ENCODE measurements at regions not wholly inside any gene's neighbourhood (a gene's known extent, or its start where the extent isn't known, plus 50 kb on each side); places are given as distances from the start of the nearest gene placed in this dataset.
"Not testable (repeated sequence)": the region's sequence is repeated elsewhere in the genome, so short reads cannot be mapped to it uniquely, and the experiment has no call there.

DNA sequence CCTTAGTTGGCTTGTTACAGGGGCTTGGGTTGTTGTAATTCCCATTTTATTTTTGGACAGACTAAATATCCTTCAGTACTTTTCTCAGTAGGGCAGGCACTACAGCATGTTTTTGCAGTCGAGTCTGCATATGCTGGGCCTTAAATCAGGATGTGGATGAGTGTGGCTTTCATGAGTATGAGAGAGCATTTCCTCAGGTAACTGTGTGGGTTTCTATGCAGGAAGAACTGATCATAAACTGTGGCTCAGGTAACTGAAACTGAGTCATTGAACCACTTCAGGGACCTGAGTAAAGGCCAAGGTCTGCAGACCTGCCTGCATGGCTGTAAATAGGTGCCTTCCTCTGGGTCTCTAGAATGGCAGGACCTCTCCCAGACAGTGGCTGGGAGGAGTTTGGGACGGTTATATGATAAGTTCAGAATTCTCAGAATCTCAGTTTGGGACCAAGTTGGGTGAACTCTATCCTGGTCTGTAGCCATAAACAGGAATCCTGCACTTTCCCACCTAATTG is 112.1 kb downstream of the ZNF737 start:
- H3K27me3 ChIP-seq (ENCODE audit: control insufficient read depth, insufficient read depth, low read length), result no peaks in the 10 kb centered on the region
- no TSS peak for BruUV-seq (replicated peaks)
- ATAC-seq, result no peak
- no peaks in the 10 kb centered on the region for H3K36me3 ChIP-seq (ENCODE audit: control insufficient read depth, insufficient read depth, low read length)
- ChIA-PET POLR2A (no interaction called here), CTCF (no interaction called here)
- H3K27ac ChIP-seq (ENCODE audit: low read length), result no peak overlapping the region
- TF ChIP-seq, protein P1, sequence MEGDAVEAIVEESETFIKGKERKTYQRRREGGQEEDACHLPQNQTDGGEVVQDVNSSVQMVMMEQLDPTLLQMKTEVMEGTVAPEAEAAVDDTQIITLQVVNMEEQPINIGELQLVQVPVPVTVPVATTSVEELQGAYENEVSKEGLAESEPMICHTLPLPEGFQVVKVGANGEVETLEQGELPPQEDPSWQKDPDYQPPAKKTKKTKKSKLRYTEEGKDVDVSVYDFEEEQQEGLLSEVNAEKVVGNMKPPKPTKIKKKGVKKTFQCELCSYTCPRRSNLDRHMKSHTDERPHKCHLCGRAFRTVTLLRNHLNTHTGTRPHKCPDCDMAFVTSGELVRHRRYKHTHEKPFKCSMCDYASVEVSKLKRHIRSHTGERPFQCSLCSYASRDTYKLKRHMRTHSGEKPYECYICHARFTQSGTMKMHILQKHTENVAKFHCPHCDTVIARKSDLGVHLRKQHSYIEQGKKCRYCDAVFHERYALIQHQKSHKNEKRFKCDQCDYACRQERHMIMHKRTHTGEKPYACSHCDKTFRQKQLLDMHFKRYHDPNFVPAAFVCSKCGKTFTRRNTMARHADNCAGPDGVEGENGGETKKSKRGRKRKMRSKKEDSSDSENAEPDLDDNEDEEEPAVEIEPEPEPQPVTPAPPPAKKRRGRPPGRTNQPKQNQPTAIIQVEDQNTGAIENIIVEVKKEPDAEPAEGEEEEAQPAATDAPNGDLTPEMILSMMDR (IDR thresholded peaks at IDR 0.05), result no peak
- TF ChIP-seq SIN3A (IDR thresholded peaks at IDR 0.05; ENCODE audit: borderline replicate concordance, insufficient read depth, low read depth, low read length), result no peak
- TF ChIP-seq, protein P2, sequence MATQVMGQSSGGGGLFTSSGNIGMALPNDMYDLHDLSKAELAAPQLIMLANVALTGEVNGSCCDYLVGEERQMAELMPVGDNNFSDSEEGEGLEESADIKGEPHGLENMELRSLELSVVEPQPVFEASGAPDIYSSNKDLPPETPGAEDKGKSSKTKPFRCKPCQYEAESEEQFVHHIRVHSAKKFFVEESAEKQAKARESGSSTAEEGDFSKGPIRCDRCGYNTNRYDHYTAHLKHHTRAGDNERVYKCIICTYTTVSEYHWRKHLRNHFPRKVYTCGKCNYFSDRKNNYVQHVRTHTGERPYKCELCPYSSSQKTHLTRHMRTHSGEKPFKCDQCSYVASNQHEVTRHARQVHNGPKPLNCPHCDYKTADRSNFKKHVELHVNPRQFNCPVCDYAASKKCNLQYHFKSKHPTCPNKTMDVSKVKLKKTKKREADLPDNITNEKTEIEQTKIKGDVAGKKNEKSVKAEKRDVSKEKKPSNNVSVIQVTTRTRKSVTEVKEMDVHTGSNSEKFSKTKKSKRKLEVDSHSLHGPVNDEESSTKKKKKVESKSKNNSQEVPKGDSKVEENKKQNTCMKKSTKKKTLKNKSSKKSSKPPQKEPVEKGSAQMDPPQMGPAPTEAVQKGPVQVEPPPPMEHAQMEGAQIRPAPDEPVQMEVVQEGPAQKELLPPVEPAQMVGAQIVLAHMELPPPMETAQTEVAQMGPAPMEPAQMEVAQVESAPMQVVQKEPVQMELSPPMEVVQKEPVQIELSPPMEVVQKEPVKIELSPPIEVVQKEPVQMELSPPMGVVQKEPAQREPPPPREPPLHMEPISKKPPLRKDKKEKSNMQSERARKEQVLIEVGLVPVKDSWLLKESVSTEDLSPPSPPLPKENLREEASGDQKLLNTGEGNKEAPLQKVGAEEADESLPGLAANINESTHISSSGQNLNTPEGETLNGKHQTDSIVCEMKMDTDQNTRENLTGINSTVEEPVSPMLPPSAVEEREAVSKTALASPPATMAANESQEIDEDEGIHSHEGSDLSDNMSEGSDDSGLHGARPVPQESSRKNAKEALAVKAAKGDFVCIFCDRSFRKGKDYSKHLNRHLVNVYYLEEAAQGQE (IDR thresholded peaks at IDR 0.05; ENCODE audit: insufficient read depth in 1 of 2, low read depth in 2 of 2, low read length in 1 of 2), result no peak
- no peak for TF ChIP-seq POLR2AphosphoS5 (IDR thresholded peaks at IDR 0.05; ENCODE audit: low read depth, low read length)
- TF ChIP-seq TCF7L2 (IDR thresholded peaks at IDR 0.05; ENCODE audit: low read depth, low read length), result no peak
- H3K4me1 ChIP-seq (ENCODE audit: control insufficient read depth, insufficient read depth, low read length), result no peaks in the 10 kb centered on the region
- no peaks in the 10 kb centered on the region for H3K9me3 ChIP-seq (ENCODE audit: control insufficient read depth, insufficient read depth, low read depth, low read length)
- intact Hi-C loops (cut with micrococcal nuclease; ENCODE audit: unreplicated experiment) (no loop called here), in situ Hi-C loops (cut with HindIII; ENCODE audit: low pct_unique_long_range_greater_than_20kb, low sequenced_read_pairs) (no loop called here)
- no peak for DNase-seq (ENCODE audit: low read depth, low spot score)
- H3K4me3 ChIP-seq (ENCODE audit: low read depth in 2 of 2, low read length in 2 of 2), result no peak overlapping the region

DNA sequence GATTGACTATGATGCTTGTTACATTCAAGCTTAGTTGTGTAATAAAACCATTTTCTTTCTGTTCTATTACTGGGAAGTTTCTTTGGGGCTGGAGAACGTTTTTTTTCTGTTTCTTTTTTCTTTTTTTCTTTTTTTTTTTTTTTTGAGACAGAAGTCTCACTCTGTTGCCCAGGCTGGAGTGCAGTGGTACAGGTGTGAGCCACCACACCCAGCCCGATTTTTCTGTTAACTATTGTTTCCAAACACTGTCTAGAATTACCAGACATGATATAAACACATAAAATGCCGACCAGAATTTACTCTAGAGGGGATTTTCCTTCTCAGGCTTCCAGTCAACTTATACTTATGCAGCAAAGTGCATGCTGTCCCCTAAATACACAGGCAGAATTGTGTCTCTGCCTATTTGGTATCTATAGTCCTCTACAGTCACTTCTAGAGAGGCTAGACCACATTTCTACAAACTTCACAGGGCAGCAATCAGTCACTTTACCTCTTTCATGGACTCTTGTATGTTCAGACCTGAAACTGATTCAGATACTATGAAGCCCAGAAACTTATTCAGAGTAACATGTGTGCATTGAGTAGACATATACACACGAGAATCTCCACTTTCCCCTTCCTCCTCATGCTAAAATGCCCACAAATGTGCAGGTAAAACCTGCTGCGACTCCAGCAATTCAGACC is 121.2 kb downstream of the ZNF737 start:
- Histone ChIP-seq H3K27me3 (ENCODE audit: control insufficient read depth, insufficient read depth, low read length) (no peaks in the 10 kb centered on the region), H3K4me3 (ENCODE audit: low read depth in 2 of 2, low read length in 2 of 2) (no peak overlapping the region), H3K36me3 (ENCODE audit: control insufficient read depth, insufficient read depth, low read length) (no peaks in the 10 kb centered on the region), H3K4me1 (ENCODE audit: control insufficient read depth, insufficient read depth, low read length) (no peaks in the 10 kb centered on the region), H3K27ac (ENCODE audit: low read length) (no peak overlapping the region), H3K9me3 (ENCODE audit: control insufficient read depth, insufficient read depth, low read depth, low read length) (no peaks in the 10 kb centered on the region)
- BruUV-seq (replicated peaks), result no TSS peak
- ChIA-PET POLR2A (interaction anchor here (0.6 to 0.7 kb wide), 2 partner anchors 19 to 489 kb away, joined by 3 to 9 read pairs; no protein-coding TSS in a partner anchor), CTCF (no interaction called here)
- in situ Hi-C loops (cut with HindIII; ENCODE audit: low pct_unique_long_range_greater_than_20kb, low sequenced_read_pairs), result no loop called here
- TF ChIP-seq SIN3A (IDR thresholded peaks at IDR 0.05; ENCODE audit: borderline replicate concordance, insufficient read depth, low read depth, low read length), result no peak
- TF ChIP-seq, protein P1 (IDR thresholded peaks at IDR 0.05), result no peak
- TF ChIP-seq POLR2AphosphoS5 (IDR thresholded peaks at IDR 0.05; ENCODE audit: low read depth, low read length), result no peak
- no peak for TF ChIP-seq TCF7L2 (IDR thresholded peaks at IDR 0.05; ENCODE audit: low read depth, low read length)
- TF ChIP-seq, protein P2 (IDR thresholded peaks at IDR 0.05; ENCODE audit: insufficient read depth in 1 of 2, low read depth in 2 of 2, low read length in 1 of 2), result no peak
- DNase-seq (ENCODE audit: low read depth, low spot score) (no peak), ATAC-seq (no peak)
- intact Hi-C loops (cut with micrococcal nuclease; ENCODE audit: unreplicated experiment), result no loop called here

DNA sequence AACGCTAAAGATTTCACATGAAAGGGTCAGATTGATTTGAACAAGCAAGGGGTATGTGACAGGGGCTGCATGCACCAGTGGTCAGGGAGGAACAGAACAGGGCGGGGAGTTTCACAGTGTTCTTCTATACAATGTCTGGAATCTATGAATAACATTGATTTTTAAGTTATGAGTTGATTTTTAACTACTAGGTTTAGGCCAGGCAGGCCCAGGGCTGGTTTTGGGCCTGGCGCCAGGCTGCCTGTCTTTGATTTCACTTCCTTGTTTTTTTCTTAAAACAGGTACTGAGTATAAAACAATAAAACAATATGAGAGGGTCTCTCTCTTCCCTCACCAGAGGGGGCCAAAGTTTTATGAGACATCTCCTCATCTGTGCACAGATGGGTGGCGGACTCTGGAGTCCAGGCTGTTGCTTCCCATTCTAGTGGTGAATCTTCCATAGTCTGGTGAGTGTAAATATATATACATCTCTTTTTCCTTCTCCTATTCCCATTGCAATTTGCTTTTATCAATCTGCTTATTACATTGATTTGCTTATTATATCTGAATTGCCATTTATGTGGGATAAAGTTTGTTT is 133.2 kb downstream of the ZNF737 start:
- BruUV-seq (replicated peaks); H3K27ac ChIP-seq (ENCODE audit: low read length); CTCF ChIA-PET; H3K4me3 ChIP-seq (ENCODE audit: low read depth in 2 of 2, low read length in 2 of 2); POLR2A ChIA-PET; H3K27me3 ChIP-seq (ENCODE audit: control insufficient read depth, insufficient read depth, low read length); ATAC-seq; in situ Hi-C loops (cut with HindIII; ENCODE audit: low pct_unique_long_range_greater_than_20kb, low sequenced_read_pairs); DNase-seq (ENCODE audit: low read depth, low spot score); H3K4me1 ChIP-seq (ENCODE audit: control insufficient read depth, insufficient read depth, low read length); intact Hi-C loops (cut with micrococcal nuclease; ENCODE audit: unreplicated experiment); H3K9me3 ChIP-seq (ENCODE audit: control insufficient read depth, insufficient read depth, low read depth, low read length); H3K36me3 ChIP-seq (ENCODE audit: control insufficient read depth, insufficient read depth, low read length): not testable (repeated sequence)
